ENCODE measurements at regions not wholly inside any gene's neighbourhood (a gene's known extent, or its start where the extent isn't known, plus 50 kb on each side); places are given as distances from the start of the nearest gene placed in this dataset.
"Not testable (repeated sequence)": the region's sequence is repeated elsewhere in the genome, so short reads cannot be mapped to it uniquely, and the experiment has no call there.

DNA sequence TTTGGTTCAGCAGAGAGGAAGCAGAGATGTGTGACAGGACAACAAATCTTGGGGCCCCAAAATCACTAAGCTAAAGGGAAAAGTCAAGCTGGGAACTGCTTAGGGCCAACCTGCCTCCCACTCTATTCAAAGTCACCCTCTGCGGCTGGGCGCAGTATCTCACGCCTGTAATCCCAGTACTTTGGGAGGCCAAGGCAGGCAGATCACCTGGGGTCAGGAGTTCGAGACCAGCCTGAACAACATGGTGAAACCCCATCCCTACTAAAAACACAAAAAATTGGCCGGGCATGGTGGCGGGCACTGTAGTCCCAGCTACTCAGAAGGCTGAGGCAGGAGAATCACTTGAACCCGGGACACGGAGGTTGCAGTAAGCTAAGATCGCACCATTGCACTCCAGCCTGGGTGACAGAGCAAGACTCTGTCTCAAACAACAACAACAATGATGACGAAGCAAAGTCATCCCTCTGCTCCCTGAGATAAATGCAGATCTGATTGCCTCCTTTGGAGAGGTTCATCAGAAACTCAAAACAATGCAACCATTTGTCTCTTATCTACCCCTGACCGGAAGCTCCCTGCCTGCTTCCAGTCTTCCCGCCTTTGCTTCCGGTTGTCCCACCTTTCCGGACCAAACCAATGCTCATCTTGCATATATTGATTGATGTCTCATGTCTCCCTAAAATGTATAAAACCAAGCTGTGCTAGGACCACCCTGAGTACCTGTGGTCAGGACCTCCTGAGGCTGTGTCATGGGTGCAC, 136.4 kb upstream of the AFDN start:
- TF ChIP-seq, protein P1, sequence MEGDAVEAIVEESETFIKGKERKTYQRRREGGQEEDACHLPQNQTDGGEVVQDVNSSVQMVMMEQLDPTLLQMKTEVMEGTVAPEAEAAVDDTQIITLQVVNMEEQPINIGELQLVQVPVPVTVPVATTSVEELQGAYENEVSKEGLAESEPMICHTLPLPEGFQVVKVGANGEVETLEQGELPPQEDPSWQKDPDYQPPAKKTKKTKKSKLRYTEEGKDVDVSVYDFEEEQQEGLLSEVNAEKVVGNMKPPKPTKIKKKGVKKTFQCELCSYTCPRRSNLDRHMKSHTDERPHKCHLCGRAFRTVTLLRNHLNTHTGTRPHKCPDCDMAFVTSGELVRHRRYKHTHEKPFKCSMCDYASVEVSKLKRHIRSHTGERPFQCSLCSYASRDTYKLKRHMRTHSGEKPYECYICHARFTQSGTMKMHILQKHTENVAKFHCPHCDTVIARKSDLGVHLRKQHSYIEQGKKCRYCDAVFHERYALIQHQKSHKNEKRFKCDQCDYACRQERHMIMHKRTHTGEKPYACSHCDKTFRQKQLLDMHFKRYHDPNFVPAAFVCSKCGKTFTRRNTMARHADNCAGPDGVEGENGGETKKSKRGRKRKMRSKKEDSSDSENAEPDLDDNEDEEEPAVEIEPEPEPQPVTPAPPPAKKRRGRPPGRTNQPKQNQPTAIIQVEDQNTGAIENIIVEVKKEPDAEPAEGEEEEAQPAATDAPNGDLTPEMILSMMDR (IDR thresholded peaks at IDR 0.05): not testable (repeated sequence)
- not testable (repeated sequence) for TF ChIP-seq POLR2A (IDR thresholded peaks at IDR 0.05; ENCODE audit: low read length)
